Right lobe of liver (tissue), 4 donors: ENCODE measurements at regions not wholly inside any gene's neighbourhood (a gene's known extent, or its start where the extent isn't known, plus 50 kb on each side); places are given as distances from the start of the nearest gene placed in this dataset.

Source experiments
- CTCF ChIP-seq, 4 donors: fragments of 200-600 bp in 3 of 4; fragments of 450-650 bp in 1 of 4; IDR thresholded peaks; one replicate each; pipeline versions ENCODE4 v1.5.1 to v1.8.0; 2016 to 2022; ENCODE audit warnings: antibody characterized with exemption in 4 of 4, mild to moderate bottlenecking in 2 of 4
- POLR2A ChIP-seq: fragments of 450-650 bp; IDR thresholded peaks from one replicate; pipeline ENCODE4 v1.6.1; 2017; ENCODE audit warnings: antibody characterized with exemption, mild to moderate bottlenecking
- donor health status: DM: no; HTN: no; CAD: no.
- donor health status: DM: no; HTN: no; CAD: no.
- donor health status: DM: no; HTN: yes; CAD: no.

GRCh38 chr1:14128096-14128495 lies 428.1 kb downstream of the PRDM2 start:
- no peak for TF ChIP-seq CTCF (IDR thresholded peaks at IDR 0.05)
- TF ChIP-seq POLR2A = no peak
